GM13976 (cell line): ENCODE measurements at regions not wholly inside any gene's neighbourhood (a gene's known extent, or its start where the extent isn't known, plus 50 kb on each side); places are given as distances from the start of the nearest gene placed in this dataset.

Experiments
- DNase-seq: peaks from one replicate; pipeline ENCODE4 v3.0.0; 2012; ENCODE audit warnings: low spot score
- CTCF ChIP-seq: IDR thresholded peaks from 2 replicates; pipeline ENCODE4 v1.5.1; 2012; ENCODE audit warnings: borderline replicate concordance, mild to moderate bottlenecking; ENCODE audit not compliant: insufficient read depth; ENCODE audit errors: extremely low read depth, missing control alignments, control extremely low read depth
- in situ Hi-C: fragments of 300-500 bp; cut with MboI; formaldehyde crosslinking; loops from one replicate; pipeline ENCODE4 v1.12.0; 2022; ENCODE audit warnings: low sequenced_read_pairs, mixed read lengths, inconsistent platforms; ENCODE audit not compliant: unreplicated experiment

GRCh38 chr1:73901738-73902137, 296.2 kb downstream of the LRRIQ3 start:
- in situ Hi-C loops = no loop called here
- no peak for TF ChIP-seq CTCF
- DNase-seq = no peak

- DNase-seq = no peak
- in situ Hi-C loops = no loop called here
- TF ChIP-seq CTCF = no peak
These were observed 298.7 kb downstream of the LRRIQ3 start for GRCh38 chr1:73899311-73899710.

- TF ChIP-seq CTCF = no peak
- in situ Hi-C loops = no loop called here
- no peak for DNase-seq
These were observed 299.4 kb downstream of the LRRIQ3 start for GRCh38 chr1:73898540-73898939.

GRCh38 chr1:73887412-73887811, 310.6 kb downstream of the LRRIQ3 start:
- in situ Hi-C loops = no loop called here
- TF ChIP-seq CTCF = no peak
- DNase-seq = no peak

- DNase-seq = no peak
- in situ Hi-C loops = no loop called here
- no peak for TF ChIP-seq CTCF
These were observed 311.3 kb downstream of the LRRIQ3 start for GRCh38 chr1:73886716-73887115.

- in situ Hi-C loops = no loop called here
- DNase-seq = no peak
- no peak for TF ChIP-seq CTCF
These were observed 323.2 kb downstream of the LRRIQ3 start for GRCh38 chr1:73874806-73875205.

- DNase-seq = no peak
- TF ChIP-seq CTCF = no peak
- in situ Hi-C loops = no loop called here
These were observed 329.1 kb downstream of the LRRIQ3 start for GRCh38 chr1:73868810-73869336.
